Left ventricle myocardium inferior (tissue), 1 donor: ENCODE measurements at regions not wholly inside any gene's neighbourhood (a gene's known extent, or its start where the extent isn't known, plus 50 kb on each side); places are given as distances from the start of the nearest gene placed in this dataset.

Experiments used
- DNase-seq: peaks from one replicate; pipeline ENCODE4 v3.0.0-alpha.2; 2020
- H3K27ac ChIP-seq: fragments of 200-600 bp; replicated peaks from 2 replicates; pipeline ENCODE4 v1.8.0; 2021
- H3K27me3 ChIP-seq: fragments of 200-600 bp; 2 replicates; pipeline ENCODE4 v1.8.0; 2021; ENCODE audit warnings: low read depth
- H3K36me3 ChIP-seq: fragments of 200-600 bp; 2 replicates; pipeline ENCODE4 v1.8.0; 2021
- H3K4me1 ChIP-seq: fragments of 200-600 bp; 2 replicates; pipeline ENCODE4 v1.8.0; 2021
- H3K4me3 ChIP-seq: fragments of 200-600 bp; 2 replicates; pipeline ENCODE4 v1.8.0; 2021; ENCODE audit warnings: mild to moderate bottlenecking, moderate library complexity
- H3K9me3 ChIP-seq: fragments of 200-600 bp; replicated peaks from 2 replicates; pipeline ENCODE4 v1.8.0; 2021
- intact Hi-C: fragments of 100-400 bp; cut with micrococcal nuclease; formaldehyde crosslinking; loops from one replicate; pipeline ENCODE4 v1.11.0; 2022
- TF ChIP-seq, protein P1 (sequence below): fragments of 200-600 bp; IDR thresholded peaks from 2 replicates; pipeline ENCODE4 v1.8.0; 2021; ENCODE audit warnings: antibody characterized with exemption, mild to moderate bottlenecking, borderline replicate concordance
- donor health status: DM: no; HTN: yes; CAD: no; lungs with severe emphysema.

DNA sequence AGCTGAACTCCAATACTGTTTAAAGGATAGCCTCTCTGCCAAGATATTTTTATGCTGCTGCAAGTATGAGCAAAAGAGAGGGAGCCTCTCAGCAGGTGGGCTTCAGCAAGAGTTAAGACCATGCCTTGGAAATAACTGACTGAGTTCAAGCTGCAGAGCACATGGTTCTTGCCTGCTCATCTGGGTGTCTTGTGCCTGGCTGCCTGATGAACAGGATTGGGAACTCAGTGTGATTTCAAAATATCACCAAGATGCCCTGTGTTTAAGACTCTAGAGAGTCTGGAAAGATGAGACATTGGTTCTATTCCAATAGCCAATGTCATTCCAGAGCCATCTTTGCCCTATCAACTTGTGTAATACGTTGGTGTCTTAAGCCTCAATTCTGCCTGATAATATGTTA lies 147.5 kb upstream of the VEPH1 start:
- Histone ChIP-seq H3K27me3 (no peaks in the 10 kb centered on the region), H3K4me1 (no peaks in the 10 kb centered on the region), H3K9me3 (no peaks in the 10 kb centered on the region), H3K4me3 (no peak overlapping the region), H3K36me3 (no peaks in the 10 kb centered on the region), H3K27ac (no peak overlapping the region)
- TF ChIP-seq, protein P1, sequence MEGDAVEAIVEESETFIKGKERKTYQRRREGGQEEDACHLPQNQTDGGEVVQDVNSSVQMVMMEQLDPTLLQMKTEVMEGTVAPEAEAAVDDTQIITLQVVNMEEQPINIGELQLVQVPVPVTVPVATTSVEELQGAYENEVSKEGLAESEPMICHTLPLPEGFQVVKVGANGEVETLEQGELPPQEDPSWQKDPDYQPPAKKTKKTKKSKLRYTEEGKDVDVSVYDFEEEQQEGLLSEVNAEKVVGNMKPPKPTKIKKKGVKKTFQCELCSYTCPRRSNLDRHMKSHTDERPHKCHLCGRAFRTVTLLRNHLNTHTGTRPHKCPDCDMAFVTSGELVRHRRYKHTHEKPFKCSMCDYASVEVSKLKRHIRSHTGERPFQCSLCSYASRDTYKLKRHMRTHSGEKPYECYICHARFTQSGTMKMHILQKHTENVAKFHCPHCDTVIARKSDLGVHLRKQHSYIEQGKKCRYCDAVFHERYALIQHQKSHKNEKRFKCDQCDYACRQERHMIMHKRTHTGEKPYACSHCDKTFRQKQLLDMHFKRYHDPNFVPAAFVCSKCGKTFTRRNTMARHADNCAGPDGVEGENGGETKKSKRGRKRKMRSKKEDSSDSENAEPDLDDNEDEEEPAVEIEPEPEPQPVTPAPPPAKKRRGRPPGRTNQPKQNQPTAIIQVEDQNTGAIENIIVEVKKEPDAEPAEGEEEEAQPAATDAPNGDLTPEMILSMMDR: no peak
- no peak for DNase-seq
- intact Hi-C loops: no loop called here

DNA sequence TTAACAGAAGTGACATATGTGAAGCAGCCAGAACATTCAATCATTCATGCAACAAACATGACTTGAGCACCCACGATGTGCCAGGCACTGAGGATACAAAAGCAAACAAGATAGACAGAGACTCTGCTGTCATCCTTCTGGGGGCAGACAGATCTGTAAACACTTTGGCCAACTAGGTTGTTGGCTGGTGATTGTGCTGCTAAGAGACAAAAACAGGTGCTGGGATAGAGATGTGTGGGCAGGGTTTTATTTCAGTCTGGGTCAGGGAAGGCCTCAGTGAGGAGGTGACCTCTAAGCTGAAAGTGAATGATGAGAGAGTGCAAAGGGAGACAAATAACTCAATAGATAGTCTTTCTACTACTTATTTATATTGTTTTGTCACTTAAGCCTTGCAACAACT lies 147.0 kb upstream of the VEPH1 start:
- Histone ChIP-seq H3K9me3 (no peaks in the 10 kb centered on the region), H3K4me3 (no peak overlapping the region), H3K27me3 (no peaks in the 10 kb centered on the region), H3K27ac (no peak overlapping the region), H3K36me3 (no peaks in the 10 kb centered on the region), H3K4me1 (no peaks in the 10 kb centered on the region)
- intact Hi-C loops: no loop called here
- no peak for DNase-seq
- TF ChIP-seq, protein P1: no peak

DNA sequence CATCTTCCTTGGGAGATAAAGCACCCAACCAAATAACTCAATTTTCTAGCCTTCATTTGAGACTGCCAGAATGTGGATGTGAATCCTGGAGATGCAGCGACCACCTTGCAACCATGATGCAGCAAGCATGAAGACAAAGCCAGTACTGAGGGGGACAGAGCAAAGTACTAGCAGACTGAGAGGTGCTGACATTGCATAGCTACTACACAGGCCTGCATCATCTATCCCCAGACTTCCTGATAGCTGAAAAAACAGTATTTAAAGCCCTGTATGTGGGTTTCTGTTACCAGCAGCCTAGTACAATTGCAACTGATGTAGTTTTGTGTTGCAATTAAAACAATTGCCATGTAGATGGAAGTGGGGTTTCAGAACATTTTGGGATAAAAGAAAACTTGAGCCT lies 146.3 kb upstream of the VEPH1 start:
- no peak for DNase-seq
- Histone ChIP-seq H3K9me3 (no peaks in the 10 kb centered on the region), H3K4me1 (no peaks in the 10 kb centered on the region), H3K27me3 (no peaks in the 10 kb centered on the region), H3K27ac (no peak overlapping the region), H3K4me3 (no peak overlapping the region), H3K36me3 (no peaks in the 10 kb centered on the region)
- TF ChIP-seq, protein P1: no peak
- intact Hi-C loops: no loop called here

DNA sequence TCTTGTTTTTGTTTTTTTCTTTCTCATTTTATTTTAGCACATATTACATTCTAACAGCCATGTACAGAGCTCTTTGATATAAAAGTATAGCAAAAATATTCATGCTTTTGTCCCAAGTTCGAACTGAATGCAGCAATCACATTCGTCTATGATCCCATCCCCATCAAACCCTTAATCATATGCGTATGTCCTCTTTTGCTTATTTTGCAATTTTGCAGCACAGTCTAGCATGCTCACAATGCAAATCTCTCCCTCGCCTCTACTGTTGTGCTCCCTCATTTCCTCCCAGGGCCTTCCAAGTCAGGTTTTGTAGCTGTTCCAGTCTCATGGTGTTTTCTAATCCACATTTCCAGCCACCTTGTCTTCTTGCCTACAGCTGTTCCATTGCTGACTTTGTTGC lies 144.6 kb upstream of the VEPH1 start:
- TF ChIP-seq, protein P1: no peak
- DNase-seq: no peak
- no peak overlapping the region for H3K4me3 ChIP-seq
- intact Hi-C loops: no loop called here
- no peaks in the 10 kb centered on the region for H3K36me3 ChIP-seq
- H3K4me1 ChIP-seq: no peaks in the 10 kb centered on the region
- no peaks in the 10 kb centered on the region for H3K9me3 ChIP-seq
- no peak overlapping the region for H3K27ac ChIP-seq
- H3K27me3 ChIP-seq: no peaks in the 10 kb centered on the region

DNA sequence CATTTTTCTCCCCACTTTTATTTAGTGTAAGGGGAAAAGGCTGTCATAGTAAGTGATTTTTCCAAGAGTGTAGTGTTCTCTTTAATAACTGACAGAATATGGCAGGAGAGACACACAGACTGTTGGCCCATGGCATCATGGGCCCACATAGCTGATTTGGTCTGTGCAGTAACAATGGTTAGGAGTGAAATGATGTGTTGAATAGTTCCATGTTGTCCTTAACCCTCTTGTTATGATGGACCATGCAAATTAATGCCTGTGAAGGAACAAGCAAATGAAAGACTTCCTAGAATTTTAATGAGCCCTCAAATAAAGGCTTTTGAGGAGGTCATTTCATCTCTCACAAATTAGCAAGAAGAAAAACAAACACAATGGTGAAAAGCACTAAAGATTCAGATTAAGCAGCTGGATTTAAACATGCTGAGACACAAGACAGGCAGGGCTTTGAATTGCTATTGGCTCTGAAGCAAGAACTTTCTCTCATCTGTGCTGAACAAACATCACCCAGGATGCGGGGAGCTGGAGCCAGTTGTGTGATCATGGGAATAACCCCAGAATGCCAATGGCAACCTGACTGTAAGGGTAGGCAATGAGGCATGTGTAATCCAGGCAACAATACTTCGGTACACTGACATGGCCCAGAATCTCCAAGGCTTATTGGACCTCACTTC lies 136.7 kb upstream of the VEPH1 start:
- no peak for DNase-seq
- Histone ChIP-seq H3K36me3 (no peaks in the 10 kb centered on the region), H3K27me3 (no peaks in the 10 kb centered on the region), H3K4me3 (no peak overlapping the region), H3K4me1 (no peaks in the 10 kb centered on the region), H3K9me3 (peaks cover 26% of the 10 kb centered on the region), H3K27ac (no peak overlapping the region)
- intact Hi-C loops: no loop called here
- TF ChIP-seq, protein P1: no peak
